C4-2B (cell line): ENCODE measurements at regions not wholly inside any gene's neighbourhood (a gene's known extent, or its start where the extent isn't known, plus 50 kb on each side); places are given as distances from the start of the nearest gene placed in this dataset.

ENCODE experiments used
- H3K27ac ChIP-seq: fragments of 450-650 bp; 2 replicates; pipeline ENCODE4 v1.5.1; 2017
- ZFX ChIP-seq: fragments of 450-650 bp; IDR thresholded peaks from 2 replicates; pipeline ENCODE4 v1.6.1; 2017
- TF ChIP-seq, protein P1 (sequence below): fragments of 450-650 bp; conservative IDR thresholded peaks from 2 replicates; pipeline ENCODE4 v1.5.1; 2017; ENCODE audit warnings: mild to moderate bottlenecking

DNA sequence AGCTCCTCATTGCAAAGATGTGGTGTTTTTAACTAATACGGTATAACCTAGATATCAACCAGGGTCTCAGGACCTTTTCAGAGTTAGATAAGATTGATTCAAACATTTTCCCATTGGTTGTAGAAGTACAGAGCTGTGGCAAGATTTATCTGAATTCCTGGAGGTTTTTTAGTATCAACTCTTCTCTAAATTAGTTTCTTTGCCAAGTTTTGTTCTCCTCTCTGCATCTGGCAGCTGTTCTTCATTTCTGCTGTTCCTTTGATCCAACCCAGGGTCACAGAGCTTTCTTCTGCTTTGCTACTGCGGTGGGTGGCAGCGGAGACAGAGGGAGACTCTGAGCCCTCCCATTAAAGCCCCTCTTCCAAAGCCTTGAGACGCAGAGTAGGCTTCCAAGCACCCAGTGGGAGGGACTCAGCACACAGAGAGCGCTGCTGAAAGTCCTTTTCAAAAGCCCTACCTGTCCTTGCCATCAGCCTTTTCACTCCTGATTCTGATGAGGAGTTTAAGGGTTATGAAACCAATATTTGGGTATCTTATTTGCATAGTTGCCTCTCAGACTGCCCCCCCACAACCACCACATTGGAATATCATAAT, 146.3 kb upstream of the EEPD1 start:
- H3K27ac ChIP-seq: no peak overlapping the region
- TF ChIP-seq ZFX: no peak
- TF ChIP-seq, protein P1, sequence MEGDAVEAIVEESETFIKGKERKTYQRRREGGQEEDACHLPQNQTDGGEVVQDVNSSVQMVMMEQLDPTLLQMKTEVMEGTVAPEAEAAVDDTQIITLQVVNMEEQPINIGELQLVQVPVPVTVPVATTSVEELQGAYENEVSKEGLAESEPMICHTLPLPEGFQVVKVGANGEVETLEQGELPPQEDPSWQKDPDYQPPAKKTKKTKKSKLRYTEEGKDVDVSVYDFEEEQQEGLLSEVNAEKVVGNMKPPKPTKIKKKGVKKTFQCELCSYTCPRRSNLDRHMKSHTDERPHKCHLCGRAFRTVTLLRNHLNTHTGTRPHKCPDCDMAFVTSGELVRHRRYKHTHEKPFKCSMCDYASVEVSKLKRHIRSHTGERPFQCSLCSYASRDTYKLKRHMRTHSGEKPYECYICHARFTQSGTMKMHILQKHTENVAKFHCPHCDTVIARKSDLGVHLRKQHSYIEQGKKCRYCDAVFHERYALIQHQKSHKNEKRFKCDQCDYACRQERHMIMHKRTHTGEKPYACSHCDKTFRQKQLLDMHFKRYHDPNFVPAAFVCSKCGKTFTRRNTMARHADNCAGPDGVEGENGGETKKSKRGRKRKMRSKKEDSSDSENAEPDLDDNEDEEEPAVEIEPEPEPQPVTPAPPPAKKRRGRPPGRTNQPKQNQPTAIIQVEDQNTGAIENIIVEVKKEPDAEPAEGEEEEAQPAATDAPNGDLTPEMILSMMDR: no peak

DNA sequence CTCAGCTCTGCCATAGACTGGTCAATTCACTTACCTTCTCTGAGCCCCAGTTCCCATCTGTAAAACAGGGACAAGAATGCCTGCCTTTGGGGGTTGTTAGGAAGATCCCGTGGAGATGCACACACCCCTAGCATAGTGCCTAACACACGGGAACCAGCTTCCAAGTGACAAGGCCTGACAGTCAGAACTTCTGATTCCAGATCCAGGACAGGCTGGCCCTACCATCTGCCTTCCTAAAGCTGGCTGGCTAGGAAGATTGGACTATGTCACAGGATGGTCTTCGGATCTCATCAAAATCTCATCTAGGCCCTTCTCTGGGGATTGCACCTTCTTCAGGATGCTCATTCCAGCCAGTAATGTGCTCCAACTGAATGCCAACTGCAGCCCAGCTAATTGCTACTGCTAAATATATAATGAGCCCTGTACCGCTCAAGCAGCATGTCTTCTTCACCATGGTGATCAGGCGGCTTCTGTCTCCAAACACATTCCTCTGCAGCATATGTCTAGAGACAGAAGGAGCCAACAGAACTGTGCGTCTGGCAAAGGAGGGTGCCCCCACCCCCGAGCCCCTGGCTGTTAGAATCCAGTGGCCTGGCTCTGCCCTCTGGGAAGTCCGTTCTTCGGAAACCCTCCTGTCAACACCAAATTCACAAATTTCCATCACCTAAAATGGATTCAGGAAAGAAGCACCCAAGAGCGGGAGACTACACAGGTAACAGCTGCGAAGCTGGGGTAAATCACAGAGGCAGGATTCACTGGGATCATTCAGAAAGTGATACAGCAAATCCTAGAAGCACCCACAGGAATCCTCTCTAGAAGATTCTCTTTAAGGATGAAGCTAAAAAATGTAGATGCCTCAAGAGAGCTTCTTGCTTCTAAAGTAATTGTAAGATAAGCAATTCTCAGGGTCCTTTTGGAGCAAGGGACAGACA, 142.1 kb upstream of the EEPD1 start:
- TF ChIP-seq, protein P1: no peak
- no peak for TF ChIP-seq ZFX

DNA sequence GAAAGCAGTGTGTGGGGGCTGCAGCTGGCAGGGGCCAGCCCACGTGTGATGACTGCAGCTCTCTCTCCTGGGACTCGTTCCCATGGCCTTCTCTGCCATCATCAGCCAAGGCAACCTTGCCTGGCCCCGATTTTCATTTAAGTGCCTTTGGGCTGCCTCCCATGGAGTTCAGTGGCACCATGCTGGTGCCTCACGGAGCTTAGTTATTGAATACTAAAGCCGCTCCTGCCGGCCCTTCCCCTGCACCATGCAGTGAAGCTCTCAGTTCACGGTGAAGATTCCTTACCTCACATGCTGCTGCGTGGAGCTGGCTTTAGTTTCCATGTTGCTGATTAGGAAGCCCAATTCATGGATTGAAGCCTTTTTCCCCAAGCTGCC, 141.5 kb upstream of the EEPD1 start:
- H3K27ac ChIP-seq: no peak overlapping the region
- TF ChIP-seq, protein P1: no peak
- no peak for TF ChIP-seq ZFX

More for the DNA sequence above, 142.1 kb upstream of the EEPD1 start:
- H3K27ac ChIP-seq: no peak overlapping the region

DNA sequence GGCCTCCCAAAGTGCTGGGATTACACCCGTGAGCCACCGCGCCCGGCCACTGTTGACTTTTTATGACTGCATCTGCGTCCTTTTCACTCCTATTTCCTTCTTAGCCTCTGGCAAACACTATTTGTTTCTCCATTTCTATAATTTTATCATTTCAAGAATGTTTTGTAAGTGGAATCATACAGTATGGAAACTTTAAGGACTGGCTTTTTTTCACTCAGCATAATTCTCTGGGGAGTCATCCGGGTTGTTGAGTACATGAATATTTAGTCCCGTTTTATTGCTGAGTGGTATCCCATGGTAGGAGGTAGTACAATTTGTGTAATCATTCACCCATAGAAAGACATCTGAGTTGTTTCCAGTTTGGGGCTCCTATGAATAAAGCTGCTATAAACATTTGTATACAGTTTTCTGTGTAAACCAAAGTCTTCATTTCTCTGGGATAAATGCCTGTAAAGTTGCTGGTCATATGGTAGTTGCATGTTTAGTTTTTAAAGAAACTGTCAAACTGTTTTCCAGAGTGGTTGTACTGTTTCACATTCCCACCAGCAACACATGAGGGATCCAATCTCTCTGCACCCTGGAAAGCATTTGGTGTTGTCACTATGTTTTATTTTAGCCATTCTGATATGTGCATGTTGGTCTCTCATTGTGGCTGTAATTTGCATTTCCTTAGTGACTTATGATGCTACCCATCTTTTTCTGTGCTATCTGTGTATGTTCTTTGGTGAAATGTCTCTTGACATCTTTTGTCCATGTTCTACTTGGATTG, 139.6 kb upstream of the EEPD1 start:
- TF ChIP-seq, protein P1: no peak
- no peak for TF ChIP-seq ZFX
- H3K27ac ChIP-seq: no peak overlapping the region

DNA sequence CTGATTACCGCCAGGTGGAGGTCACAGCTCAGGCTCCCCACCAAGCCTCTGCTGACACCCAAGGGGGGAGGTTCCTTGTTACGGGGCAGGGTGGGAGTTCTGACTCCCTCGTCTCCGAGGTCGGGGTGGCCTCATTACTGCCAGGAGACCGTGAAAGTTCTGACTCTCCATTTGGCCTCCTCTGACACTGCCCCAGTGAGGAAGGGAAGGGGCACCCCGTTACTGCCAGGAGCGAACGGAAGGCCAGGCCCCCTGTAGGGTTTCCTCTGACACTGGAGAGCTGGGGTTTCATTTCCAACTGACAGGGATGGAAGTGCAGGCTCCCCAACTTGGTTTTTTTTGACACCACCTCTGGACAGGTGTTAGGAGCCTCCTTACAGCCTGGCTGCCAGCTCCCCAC, 138.1 kb upstream of the EEPD1 start:
- TF ChIP-seq ZFX: no peak
- TF ChIP-seq, protein P1: no peak

DNA sequence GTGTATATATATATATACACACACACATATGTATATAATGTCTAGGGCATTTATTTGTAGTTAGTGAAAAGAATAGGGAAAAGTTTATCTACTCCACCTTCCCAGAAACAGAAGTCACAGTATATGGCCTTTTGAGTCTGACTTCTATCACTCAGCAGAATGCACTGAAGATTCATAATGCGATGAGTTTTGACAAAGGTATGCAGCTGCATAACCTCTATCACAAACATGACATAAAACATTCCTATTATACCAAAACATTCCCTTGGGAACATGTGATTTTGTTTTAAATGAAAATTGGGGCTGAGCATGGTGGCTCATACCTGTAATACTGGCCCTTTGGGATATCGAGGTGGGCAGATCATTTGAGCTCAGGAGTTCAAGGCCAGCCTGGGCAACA, 137.3 kb upstream of the EEPD1 start:
- no peak overlapping the region for H3K27ac ChIP-seq
- no peak for TF ChIP-seq ZFX
- TF ChIP-seq, protein P1: no peak

More for the DNA sequence above, 138.1 kb upstream of the EEPD1 start:
- H3K27ac ChIP-seq: no peak overlapping the region
